GM12891 (cell line): ENCODE measurements at regions not wholly inside any gene's neighbourhood (a gene's known extent, or its start where the extent isn't known, plus 50 kb on each side); places are given as distances from the start of the nearest gene placed in this dataset.

Experiments
- DNase-seq: peaks from one replicate; pipeline ENCODE4 v3.0.0; 2011; ENCODE audit warnings: low spot score; ENCODE audit not compliant: insufficient read length
- FAIRE-seq: peaks from 2 replicates; lab custom pipeline; 2011; peaks lifted over from hg19 to GRCh38; lab: Jason Lieb, UNC
- PAX5 ChIP-seq: IDR thresholded peaks from 2 replicates; pipeline ENCODE4 v1.6.1; 2011; ENCODE audit warnings: low read length, moderate library complexity, mild to moderate bottlenecking; ENCODE audit not compliant: insufficient read depth, severe bottlenecking
- POLR2A ChIP-seq: IDR thresholded peaks from 2 replicates; pipeline ENCODE4 v1.6.1; 2011; ENCODE audit warnings: low read depth, low read length, control low read depth
- POLR2AphosphoS5 ChIP-seq: IDR thresholded peaks from 2 replicates; pipeline ENCODE4 v1.6.1; 2011; ENCODE audit warnings: low read depth, low read length, control low read depth
- POU2F2 ChIP-seq: IDR thresholded peaks from 2 replicates; pipeline ENCODE4 v1.6.1; 2011; ENCODE audit warnings: low read depth, mild to moderate bottlenecking, control low read depth, low read length, moderate library complexity
- SPI1 ChIP-seq: IDR thresholded peaks from 2 replicates; pipeline ENCODE4 v1.6.1; 2011; ENCODE audit warnings: low read depth, low read length, control low read depth
- TAF1 ChIP-seq: IDR thresholded peaks from 2 replicates; pipeline ENCODE4 v1.6.1; 2011; ENCODE audit warnings: low read depth, low read length, control low read depth

DNA sequence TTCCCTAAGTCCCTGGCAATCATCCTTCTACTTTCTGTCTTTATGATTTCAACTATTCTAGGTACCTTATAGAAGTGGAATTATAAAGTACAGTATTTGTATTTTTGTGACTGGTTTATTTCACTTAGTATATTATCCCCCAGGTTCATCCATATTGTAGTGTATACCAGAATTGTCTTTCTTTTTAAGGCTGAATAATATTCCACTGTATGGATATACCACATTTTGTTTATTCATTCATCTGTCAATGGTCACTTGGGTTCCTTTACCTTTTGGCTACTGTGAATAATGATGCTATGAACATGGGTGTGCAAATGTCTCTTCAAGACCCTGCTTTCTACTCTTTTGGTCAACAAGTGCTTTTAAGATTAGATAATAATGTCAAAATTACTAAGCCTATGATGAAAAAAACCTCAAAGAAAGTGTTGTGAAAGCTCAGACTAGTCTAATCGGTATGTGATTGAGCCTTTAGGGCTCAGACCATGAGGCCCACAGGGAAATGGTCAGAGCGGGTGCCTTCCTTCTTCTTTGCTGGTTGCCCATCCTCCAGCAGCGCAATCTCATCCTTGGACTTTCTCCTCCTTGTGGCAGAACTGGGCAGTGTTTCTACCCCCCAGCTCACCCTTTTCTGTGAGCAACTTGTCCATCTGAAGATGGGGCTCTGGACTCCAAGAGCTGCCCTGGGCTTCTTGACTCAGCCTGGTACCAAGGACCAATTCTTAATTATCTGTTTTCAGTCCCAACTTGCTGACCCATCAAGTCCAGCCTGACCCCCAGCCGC, 105.4 kb downstream of the TTC8 start:
- FAIRE-seq (no peak), DNase-seq (no peak)

GRCh38 chr14:88931321-88932110, 107.1 kb downstream of the TTC8 start:
- FAIRE-seq: no peak
- DNase-seq: no peak
- TF ChIP-seq SPI1: no peak
- TF ChIP-seq POLR2AphosphoS5: no peak
- TF ChIP-seq PAX5: no peak
- TF ChIP-seq POLR2A: no peak
- no peak for TF ChIP-seq POU2F2

More for the DNA sequence above, 105.4 kb downstream of the TTC8 start:
- TF ChIP-seq SPI1 (no peak), POLR2A (no peak), POU2F2 (no peak), POLR2AphosphoS5 (no peak), TAF1 (no peak), PAX5 (no peak)

- no peak for TF ChIP-seq SPI1
- no peak for TF ChIP-seq TAF1
- TF ChIP-seq PAX5: no peak
- TF ChIP-seq POLR2AphosphoS5: no peak
- no peak for TF ChIP-seq POU2F2
- TF ChIP-seq POLR2A: no peak
- FAIRE-seq: no peak
- DNase-seq: no peak
Observed at GRCh38 chr14:88933191-88933590, 108.7 kb downstream of the TTC8 start.

DNA sequence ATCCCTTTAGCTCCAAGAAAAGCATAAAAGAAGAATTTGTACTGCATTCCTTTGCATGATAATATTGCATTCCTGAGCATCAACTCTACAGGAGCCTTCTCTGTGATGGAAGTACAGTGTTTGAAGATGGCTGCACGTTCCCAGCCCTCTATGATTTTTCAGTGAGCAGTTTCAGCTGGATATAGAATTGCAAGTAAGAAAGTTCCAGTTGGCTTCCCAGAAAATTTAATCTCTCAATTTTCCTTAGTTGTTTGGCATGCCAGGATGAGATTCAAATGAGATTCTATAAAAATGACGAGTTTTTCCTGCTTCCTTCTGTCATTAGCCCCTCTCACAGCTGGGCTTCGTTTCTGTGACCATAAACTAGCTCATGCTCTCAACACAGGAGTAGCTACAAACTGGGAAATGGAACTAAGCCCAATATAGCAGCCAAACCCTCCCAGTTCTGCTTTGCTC, 109.9 kb downstream of the TTC8 start:
- FAIRE-seq: no peak

DNA sequence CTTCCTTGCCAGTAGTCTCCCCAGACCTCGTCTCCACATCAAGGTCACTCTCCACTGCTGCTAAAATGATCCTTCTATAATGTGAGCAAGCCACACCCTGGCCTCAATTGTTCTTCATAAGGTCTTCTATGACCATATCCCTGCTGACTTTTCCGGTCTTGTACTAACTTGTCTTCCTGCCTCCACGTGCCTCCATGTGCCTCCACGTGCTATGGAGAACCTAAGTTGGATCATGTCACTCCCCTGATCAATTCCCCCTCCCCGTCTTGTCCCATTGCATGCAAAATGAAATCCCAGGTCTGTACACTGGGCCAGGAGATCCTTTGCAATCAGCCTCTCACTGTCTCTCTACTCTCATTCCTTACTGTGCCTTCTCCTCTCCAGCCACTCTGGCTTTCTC, 110.6 kb downstream of the TTC8 start:
- TF ChIP-seq PAX5: no peak
- no peak for TF ChIP-seq SPI1
- no peak for TF ChIP-seq POLR2AphosphoS5
- TF ChIP-seq POLR2A: no peak
- TF ChIP-seq POU2F2: no peak
- TF ChIP-seq TAF1: no peak
- FAIRE-seq: no peak
- DNase-seq: no peak

More for the DNA sequence above, 109.9 kb downstream of the TTC8 start:
- no peak for DNase-seq
- TF ChIP-seq PAX5: no peak
- TF ChIP-seq POU2F2: no peak
- no peak for TF ChIP-seq POLR2A
- TF ChIP-seq POLR2AphosphoS5: no peak
- no peak for TF ChIP-seq TAF1

GRCh38 chr14:88937706-88938105, 113.3 kb downstream of the TTC8 start:
- FAIRE-seq: no peak
- no peak for TF ChIP-seq POU2F2
- no peak for TF ChIP-seq PAX5
- TF ChIP-seq SPI1: no peak
- no peak for TF ChIP-seq POLR2AphosphoS5
- no peak for TF ChIP-seq TAF1
- no peak for TF ChIP-seq POLR2A
- DNase-seq: no peak

DNA sequence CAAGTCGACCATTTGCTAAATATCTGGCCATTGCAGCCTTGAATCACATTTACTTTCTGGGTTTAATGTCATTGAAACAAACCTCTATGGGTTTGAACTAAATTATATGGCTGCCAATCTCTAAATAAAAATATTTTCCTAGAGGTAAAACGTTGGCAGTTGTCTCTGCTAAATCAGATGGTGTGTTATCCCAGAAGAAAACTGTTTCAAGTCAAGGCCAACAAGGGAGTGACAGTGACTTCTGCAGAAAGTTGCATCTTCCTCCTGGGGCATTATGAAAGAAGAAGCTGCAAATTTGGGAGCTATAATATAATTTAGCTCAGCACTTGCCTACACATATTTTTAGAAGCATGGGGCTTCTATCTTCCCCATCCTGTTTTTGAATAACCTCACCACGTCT, 116.2 kb downstream of the TTC8 start:
- TF ChIP-seq TAF1 (no peak), POLR2A (no peak), SPI1 (no peak), PAX5 (no peak), POU2F2 (no peak)
- FAIRE-seq: no peak

DNA sequence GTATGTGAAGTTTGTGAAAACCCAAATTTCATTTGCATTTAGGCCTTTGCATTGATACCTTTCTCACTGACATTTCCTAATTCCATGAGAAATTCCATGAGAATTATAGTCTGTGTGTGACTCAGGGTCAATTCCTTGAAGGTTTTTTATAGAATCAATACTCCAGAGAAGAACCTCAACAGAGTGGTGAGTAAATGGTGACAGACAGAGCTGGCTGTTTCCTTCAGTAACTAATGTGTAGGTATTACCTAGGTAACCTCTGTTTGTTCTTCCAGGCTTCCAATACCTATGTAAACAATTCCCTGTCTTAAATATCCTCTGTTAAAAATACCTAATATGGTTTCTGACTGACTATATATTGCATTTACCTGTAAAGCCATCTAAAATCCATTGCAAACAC, 117.0 kb downstream of the TTC8 start:
- DNase-seq: no peak
- TF ChIP-seq PAX5 (no peak), POU2F2 (no peak), POLR2AphosphoS5 (no peak), SPI1 (no peak), TAF1 (no peak)
- no peak for FAIRE-seq

More for the DNA sequence above, 116.2 kb downstream of the TTC8 start:
- no peak for DNase-seq

GRCh38 chr14:88947646-88948598, 123.5 kb downstream of the TTC8 start:
- FAIRE-seq (no peak), DNase-seq (no peak)
- TF ChIP-seq PAX5 (no peak), POU2F2 (no peak), SPI1 (no peak), TAF1 (no peak), POLR2A (no peak), POLR2AphosphoS5 (no peak)
